HCT116 (cell line): ENCODE measurements at regions not wholly inside any gene's neighbourhood (a gene's known extent, or its start where the extent isn't known, plus 50 kb on each side); places are given as distances from the start of the nearest gene placed in this dataset.

Experiments used
- ATF3 ChIP-seq: IDR thresholded peaks from 2 replicates; pipeline ENCODE4 v1.6.1; 2012
- CBX3 ChIP-seq: IDR thresholded peaks from 2 replicates; pipeline ENCODE4 v1.6.1; 2012; ENCODE audit warnings: low read depth
- CEBPB ChIP-seq: IDR thresholded peaks from 2 replicates; pipeline ENCODE4 v1.6.1; 2012; ENCODE audit warnings: low read depth
- CTCF ChIP-seq, 3 experiments: fragments of 200-600 bp in 1 of 3; sonication (generic) in 1 of 3; IDR thresholded peaks in 2 of 3; conservative IDR thresholded peaks in 1 of 3; 2 replicates each; pipeline ENCODE4 v1.5.1; 2012 to 2017; ENCODE audit warnings: low read depth in 2 of 3, low read length in 2 of 3, antibody characterized with exemption in 1 of 3, borderline replicate concordance in 1 of 3, control low read depth in 1 of 3, mild to moderate bottlenecking in 1 of 3, mixed read lengths in 1 of 3, mixed run types in 1 of 3, moderate library complexity in 1 of 3; ENCODE audit not compliant: insufficient read depth in 1 of 3
- FOSL1 ChIP-seq: IDR thresholded peaks from 2 replicates; pipeline ENCODE4 v1.6.1; 2012; ENCODE audit warnings: low read depth
- JUND ChIP-seq: IDR thresholded peaks from 2 replicates; pipeline ENCODE4 v1.6.1; 2012
- MAX ChIP-seq: IDR thresholded peaks from 2 replicates; pipeline ENCODE4 v1.6.1; 2012
- POLR2A ChIP-seq: IDR thresholded peaks from 2 replicates; pipeline ENCODE4 v1.7.0; 2011; ENCODE audit warnings: borderline replicate concordance; ENCODE audit not compliant: insufficient read depth, insufficient read length; ENCODE audit errors: extremely low read depth
- POLR2AphosphoS5 ChIP-seq: IDR thresholded peaks from 2 replicates; pipeline ENCODE4 v1.6.1; 2011; ENCODE audit warnings: mild to moderate bottlenecking, low read depth, low read length, moderate library complexity
- RAD21 ChIP-seq: IDR thresholded peaks from 2 replicates; pipeline ENCODE4 v1.6.1; 2012; ENCODE audit warnings: low read depth, mild to moderate bottlenecking
- REST ChIP-seq: IDR thresholded peaks from 2 replicates; pipeline ENCODE4 v1.6.1; 2012; ENCODE audit warnings: low read depth
- SP1 ChIP-seq: IDR thresholded peaks from 2 replicates; pipeline ENCODE4 v1.6.1; 2012; ENCODE audit warnings: low read depth
- ZFX ChIP-seq: fragments of 450-650 bp; IDR thresholded peaks from 2 replicates; pipeline ENCODE4 v1.6.1; 2017
- ZNF274 ChIP-seq: fragments of 200-500 bp; sonication (Bioruptor generic); IDR thresholded peaks from 2 replicates; pipeline ENCODE4 v1.6.1; 2014; ENCODE audit warnings: mild to moderate bottlenecking, low read depth, low read length, inconsistent platforms

GRCh38 chr16:63695347-63695746 is 1426.5 kb downstream of the CDH11 start:
- no peak for TF ChIP-seq CTCF (IDR thresholded peaks at IDR 0.05 in 2 of 3, conservative IDR thresholded peaks at IDR 0.05 in 1 of 3; ENCODE audit: borderline replicate concordance in 1 of 3, insufficient read depth in 1 of 3, low read depth in 2 of 3, low read length in 2 of 3)
- TF ChIP-seq CBX3: no peak
- no peak for TF ChIP-seq POLR2A
- no peak for TF ChIP-seq RAD21
- no peak for TF ChIP-seq MAX
- no peak for TF ChIP-seq ATF3
- no peak for TF ChIP-seq REST
- TF ChIP-seq ZNF274: no peak
- no peak for TF ChIP-seq POLR2AphosphoS5
- no peak for TF ChIP-seq CEBPB
- no peak for TF ChIP-seq JUND
- TF ChIP-seq ZFX: no peak
- TF ChIP-seq FOSL1: no peak
- TF ChIP-seq SP1: no peak
